Endothelial cell of umbilical vein (primary cell): ENCODE measurements at regions not wholly inside any gene's neighbourhood (a gene's known extent, or its start where the extent isn't known, plus 50 kb on each side); places are given as distances from the start of the nearest gene placed in this dataset.

Experiments used
- CTCF ChIP-seq, 2 donors: IDR thresholded peaks; 1 replicate in 1 of 2; 2 replicates in 1 of 2; pipeline ENCODE4 v1.5.1; 2011; ENCODE audit warnings: low read length in 2 of 2, mild to moderate bottlenecking in 2 of 2, moderate library complexity in 2 of 2, control low read depth in 1 of 2, inconsistent platforms in 1 of 2, low read depth in 1 of 2; ENCODE audit not compliant: insufficient read depth in 1 of 2; ENCODE audit errors: extremely low read depth in 1 of 2
- EZH2 ChIP-seq: IDR thresholded peaks from 2 replicates; pipeline ENCODE4 v1.6.1; 2012; ENCODE audit warnings: borderline replicate concordance, low read depth, mild to moderate bottlenecking, moderate library complexity, low read length, inconsistent platforms; ENCODE audit not compliant: severe bottlenecking
- FOS ChIP-seq: IDR thresholded peaks from 2 replicates; pipeline ENCODE4 v1.6.1; 2011; ENCODE audit warnings: mild to moderate bottlenecking, low read length, moderate library complexity, borderline replicate concordance; ENCODE audit not compliant: insufficient read depth
- GATA2 ChIP-seq: IDR thresholded peaks from 2 replicates; pipeline ENCODE4 v1.7.0; 2011; ENCODE audit warnings: low read depth, mild to moderate bottlenecking, moderate library complexity, mixed read lengths, low read length; ENCODE audit not compliant: insufficient read length, insufficient read depth
- JUN ChIP-seq: IDR thresholded peaks from 2 replicates; pipeline ENCODE4 v1.6.1; 2011; ENCODE audit warnings: borderline replicate concordance, low read depth; ENCODE audit not compliant: insufficient read length, insufficient read depth
- MYC ChIP-seq: IDR thresholded peaks from one replicate; pipeline ENCODE4 v1.6.1; 2011; ENCODE audit warnings: mild to moderate bottlenecking, low read depth, low read length
- POLR2A ChIP-seq: IDR thresholded peaks from 2 replicates; pipeline ENCODE4 v1.6.1; 2012; ENCODE audit warnings: low read depth, mild to moderate bottlenecking, control low read depth, low read length
- POLR2AphosphoS5 ChIP-seq: IDR thresholded peaks from 2 replicates; pipeline ENCODE4 v1.6.1; 2012; ENCODE audit warnings: low read depth, mild to moderate bottlenecking, control low read depth, low read length, moderate library complexity; ENCODE audit not compliant: insufficient read depth
- TF ChIP-seq, protein P1 (sequence below): IDR thresholded peaks from 2 replicates; pipeline ENCODE4 v1.6.1; 2011; ENCODE audit not compliant: insufficient read depth, insufficient read length

DNA sequence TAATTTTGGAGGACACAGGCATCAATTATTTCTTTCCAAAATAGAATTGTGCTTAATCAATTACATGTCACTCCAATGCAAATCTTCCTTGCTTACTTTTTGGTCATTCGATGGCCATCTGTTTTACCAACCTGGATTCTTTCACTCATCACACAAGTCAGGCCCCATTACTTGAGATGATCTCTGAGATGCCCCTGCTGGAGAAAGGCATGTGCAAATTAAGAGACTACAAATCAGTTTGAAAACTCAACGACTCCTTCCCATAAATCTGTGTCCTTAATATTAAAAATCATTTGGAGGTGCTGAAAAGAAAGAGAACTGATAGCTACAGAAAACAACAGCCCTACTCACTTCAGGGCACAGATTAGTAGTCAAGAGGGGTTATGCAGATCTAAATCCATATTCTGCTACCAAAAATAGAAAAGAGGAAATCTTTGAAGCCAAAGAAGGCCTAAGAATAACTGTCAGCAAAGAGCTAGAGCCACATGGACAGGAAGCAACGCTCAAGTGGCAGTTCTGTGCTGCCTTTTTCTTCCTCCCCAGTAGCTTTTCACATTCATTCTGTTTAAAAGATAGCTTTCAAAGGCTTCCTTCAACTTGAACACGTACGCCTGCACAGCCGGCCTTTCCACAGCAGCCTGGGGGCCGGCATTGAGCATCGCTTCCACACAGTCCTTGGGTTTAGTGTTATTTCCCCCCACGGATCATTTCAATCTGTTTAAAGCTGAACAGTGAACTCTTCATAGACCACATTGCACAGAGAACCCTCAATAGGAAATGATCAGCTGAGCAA, 79.3 kb upstream of the MAP3K1 start:
- TF ChIP-seq CTCF (IDR thresholded peaks at IDR 0.05; ENCODE audit: extremely low read depth in 1 of 2, insufficient read depth in 1 of 2, low read depth in 1 of 2, low read length in 2 of 2) (no peak), EZH2 (no peak), GATA2 (no peak), POLR2AphosphoS5 (no peak), POLR2A (no peak), JUN (no peak), FOS (no peak), MYC (no peak)
- TF ChIP-seq, protein P1, sequence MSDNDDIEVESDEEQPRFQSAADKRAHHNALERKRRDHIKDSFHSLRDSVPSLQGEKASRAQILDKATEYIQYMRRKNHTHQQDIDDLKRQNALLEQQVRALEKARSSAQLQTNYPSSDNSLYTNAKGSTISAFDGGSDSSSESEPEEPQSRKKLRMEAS = no peak
